ENCODE measurements at regions not wholly inside any gene's neighbourhood (a gene's known extent, or its start where the extent isn't known, plus 50 kb on each side); places are given as distances from the start of the nearest gene placed in this dataset.
"Not testable (repeated sequence)": the region's sequence is repeated elsewhere in the genome, so short reads cannot be mapped to it uniquely, and the experiment has no call there.

DNA sequence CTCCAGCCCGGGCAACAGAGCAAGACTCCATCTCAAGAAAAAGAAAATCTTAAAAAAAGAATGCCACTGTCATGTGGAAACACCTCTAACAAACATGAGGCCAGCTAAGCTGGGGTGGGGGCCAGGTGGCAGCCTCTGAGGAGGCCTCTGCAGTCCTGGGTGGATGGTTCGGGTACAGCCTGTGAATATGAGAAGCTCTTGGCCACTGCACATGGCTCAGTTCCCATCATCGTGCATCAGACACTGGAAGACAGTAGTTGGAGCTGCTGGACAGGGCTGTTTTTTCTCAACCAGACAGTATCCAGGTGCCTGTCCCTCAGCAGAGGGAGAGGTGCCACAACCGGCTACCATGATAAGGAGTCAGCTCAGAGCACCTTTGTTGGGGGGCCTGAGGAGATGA is 67.9 kb upstream of the PLGLB2 start:
- DNase-seq (ENCODE audit: low spot score): not testable (repeated sequence)

DNA sequence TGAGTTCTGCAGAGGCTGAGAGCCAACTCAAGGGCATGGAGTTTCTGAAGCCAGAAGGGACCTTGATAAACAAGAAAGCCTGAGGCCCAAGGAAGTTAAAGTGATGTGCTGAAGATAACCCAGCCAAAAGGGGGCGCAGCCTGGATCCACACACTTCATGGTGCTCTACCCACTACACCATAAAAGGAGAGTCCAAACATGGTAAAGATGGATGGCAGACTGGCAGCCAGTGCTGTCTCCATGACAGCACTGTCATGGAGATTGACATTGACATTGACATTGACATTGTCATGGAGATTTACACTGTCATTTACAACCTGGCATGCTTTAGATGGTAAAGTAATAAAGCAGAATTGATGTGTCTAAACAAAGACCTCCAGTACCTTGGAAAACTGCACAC is 67.2 kb upstream of the PLGLB2 start:
- not testable (repeated sequence) for DNase-seq (ENCODE audit: low spot score)

DNA sequence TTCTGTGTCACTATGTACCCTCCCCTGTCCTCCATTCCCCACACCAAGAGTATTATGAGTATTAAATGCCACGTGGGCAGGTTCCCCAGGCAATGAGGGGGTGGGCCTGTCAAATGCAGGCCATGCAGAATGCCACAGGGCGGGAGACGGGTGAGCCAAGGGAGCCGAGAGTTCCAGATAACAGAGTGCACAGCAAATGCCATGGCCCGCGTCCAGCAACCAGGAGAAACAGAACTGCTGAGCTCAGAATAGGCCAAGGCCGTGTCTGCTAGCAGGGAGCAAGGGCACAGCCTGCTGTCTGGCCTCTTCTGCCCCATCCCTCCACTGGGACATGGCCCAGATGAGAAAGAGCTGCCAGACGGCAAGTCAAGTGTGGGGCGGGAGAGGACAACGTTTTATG is 64.4 kb upstream of the PLGLB2 start:
- DNase-seq (ENCODE audit: low spot score): peak; percentile 33

DNA sequence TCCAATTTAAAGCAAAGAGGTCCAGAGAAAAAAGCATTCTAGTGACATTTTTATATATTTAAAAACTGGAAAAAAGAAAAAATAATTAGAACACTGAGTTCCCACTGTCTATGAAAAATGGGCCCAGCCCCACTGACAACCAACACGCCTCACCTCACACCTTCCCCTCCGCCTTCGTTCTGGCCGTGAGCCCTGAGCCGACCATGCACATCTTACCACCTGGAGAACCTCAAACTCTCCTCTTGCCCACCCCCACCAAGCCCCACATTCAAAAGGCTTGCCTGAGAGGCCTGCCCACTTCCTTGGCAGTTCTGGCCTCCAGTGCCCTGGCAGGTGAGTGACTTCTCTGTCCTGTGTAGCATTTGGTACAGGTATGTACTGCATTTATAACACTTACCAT is 63.9 kb upstream of the PLGLB2 start:
- not testable (repeated sequence) for DNase-seq (ENCODE audit: low spot score)

DNA sequence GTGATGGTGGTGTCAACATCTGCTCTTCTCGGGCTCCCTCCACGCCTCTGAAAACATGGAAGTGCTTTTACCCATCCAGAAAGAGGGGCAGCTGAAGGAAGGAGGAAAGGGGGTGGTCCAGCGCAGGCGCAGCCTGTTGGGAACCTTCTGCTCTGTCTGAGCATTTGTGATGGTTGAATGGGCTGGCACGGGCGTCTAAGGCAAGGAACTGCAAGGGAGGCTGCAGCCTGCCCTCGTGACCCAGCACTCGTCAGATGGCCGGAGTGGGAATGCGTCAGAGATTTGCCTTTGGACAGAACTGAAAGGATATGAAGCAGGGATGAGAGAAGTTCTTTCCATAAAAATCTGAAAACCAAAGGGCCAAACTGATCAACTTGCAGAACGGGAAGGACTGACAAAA is 62.3 kb upstream of the PLGLB2 start:
- peak; percentile 8 for DNase-seq (ENCODE audit: low spot score)

DNA sequence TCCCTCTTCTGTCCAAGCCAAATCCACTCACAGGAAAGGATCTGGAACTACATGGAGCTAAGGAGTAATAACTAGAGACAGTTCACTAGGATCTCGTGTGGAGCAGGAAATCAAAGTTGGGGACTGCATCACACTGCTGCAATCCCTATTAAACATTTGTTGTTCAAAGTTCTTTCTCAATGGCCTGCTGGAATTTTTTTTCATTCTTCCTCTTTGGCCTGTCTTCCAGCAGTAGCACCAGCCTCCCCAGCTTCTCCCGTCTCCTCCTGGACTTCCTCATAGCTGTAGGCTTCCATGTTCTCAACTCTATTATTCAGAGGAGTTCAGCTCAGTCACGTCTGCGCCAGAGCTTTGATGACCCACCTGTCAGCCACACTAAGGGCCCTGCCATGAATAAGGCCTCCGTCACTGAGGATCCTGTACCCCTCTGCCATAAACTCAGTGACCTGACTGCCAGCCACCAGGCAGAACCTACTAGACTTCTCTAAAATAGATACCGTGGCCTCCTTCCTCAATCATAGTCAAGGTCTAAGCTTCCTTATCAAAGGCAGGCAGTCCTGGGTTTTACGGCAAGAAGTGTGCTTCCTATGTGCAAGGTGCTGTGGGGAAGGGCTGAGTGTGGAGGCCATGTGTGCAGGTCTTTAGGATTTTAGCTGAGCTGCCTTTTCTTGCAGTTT is 60.9 kb upstream of the PLGLB2 start:
- DNase-seq (ENCODE audit: low spot score): not testable (repeated sequence)

DNA sequence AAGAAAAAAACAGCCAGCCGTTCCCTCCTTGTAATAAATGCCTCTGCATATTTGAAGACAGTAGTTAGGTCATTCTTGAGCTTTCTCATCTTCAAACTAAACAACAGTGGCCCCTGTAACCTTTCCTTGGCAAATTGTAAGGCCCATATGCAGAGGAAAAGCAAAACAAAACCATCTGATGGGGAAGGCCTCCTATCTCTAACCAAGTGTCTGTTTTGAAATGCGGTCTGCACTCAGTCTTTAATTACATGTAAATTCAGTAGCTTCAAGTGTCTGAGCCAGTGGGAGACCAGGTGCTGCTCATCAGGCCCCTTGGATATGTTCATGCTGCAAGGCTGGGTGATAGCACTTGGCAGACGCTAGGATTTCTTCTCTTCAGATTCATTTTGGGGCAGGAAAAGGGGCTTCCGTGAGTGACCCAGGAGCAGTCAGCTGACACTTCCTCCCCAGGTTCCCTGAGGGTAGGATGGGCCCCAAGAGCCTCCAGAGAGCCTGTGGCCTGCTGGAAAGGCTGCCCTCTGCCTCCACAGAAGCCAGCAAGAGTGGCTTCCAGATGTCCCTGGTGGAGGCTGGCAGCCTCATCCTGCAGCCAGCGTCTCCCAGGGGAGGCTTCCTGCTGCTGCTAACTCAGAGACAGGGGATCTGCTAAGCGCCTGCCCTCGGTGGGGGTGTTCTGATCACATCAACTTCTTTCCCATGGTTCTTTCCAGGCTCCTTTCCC is 60.2 kb upstream of the PLGLB2 start:
- not testable (repeated sequence) for DNase-seq (ENCODE audit: low spot score)

DNA sequence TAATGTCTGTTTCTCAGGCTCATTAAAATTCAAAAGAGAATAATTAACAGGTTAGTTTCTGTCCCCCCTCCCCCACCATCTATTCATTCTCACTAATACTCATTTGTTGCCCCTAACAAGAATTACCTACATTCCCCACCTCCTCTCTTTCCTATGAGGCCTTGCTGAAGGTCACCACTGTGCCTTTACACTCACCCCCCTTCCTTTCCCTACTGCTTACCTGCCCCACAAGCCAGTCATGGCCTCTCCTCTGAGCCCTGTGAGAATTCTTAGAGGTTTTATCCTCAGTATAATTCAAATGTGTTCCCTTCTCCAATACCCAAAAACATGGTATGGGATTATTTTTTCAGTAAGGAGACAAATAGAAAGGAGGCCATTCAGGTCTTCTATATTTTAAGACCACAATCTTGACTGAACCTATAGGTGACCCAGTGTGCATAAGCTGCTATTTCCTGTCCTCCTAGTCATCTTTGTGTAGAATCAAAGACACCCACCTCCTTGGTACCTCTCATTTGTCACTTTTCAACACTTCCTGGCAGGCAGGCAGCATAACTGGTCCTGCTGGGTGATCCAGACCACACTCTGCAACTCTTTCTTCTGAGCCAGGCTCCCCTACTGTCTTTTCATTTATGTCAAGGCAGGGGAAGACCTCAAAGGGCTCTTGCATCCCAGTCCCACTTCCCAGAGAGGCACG is 55.8 kb upstream of the PLGLB2 start:
- DNase-seq (ENCODE audit: low spot score): not testable (repeated sequence)

DNA sequence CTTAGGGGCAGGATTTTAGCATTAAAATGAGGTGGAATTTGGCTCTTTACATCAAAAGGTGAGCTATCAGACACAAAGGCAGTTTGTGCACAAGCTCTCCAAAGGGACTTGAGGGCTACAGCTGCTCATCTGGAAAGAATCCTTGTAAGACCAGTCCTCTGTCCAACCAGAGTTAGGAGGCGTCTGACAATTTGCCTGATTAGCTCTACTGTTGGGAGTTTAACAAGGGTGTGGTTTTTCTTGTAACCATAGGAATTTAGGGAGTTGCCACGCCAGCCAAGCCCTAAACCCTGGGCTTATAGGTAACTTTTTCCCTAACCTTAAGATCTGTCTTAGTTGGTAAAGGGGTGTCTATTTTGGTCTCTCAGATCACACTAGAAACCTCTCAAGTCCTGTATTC is 55.0 kb upstream of the PLGLB2 start:
- not testable (repeated sequence) for DNase-seq (ENCODE audit: low spot score)

DNA sequence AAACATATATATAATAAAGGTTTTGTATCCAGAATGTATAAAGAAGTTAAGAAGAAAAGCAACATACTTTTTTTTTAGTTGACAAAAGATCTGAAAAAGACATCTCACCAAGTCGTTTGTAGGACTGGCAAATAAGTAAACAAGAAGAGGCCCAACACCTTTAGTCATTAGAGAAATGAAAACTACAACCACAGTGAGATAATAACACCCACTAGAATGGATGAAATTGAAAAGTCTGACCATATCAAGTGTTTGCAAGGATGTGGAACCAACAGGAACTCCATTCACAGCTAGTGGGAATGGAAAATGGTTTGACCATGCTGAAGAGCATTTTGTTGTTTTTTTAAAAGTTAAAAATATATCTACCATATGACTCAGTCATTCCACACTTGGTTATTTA is 54.0 kb upstream of the PLGLB2 start:
- DNase-seq (ENCODE audit: low spot score): not testable (repeated sequence)

DNA sequence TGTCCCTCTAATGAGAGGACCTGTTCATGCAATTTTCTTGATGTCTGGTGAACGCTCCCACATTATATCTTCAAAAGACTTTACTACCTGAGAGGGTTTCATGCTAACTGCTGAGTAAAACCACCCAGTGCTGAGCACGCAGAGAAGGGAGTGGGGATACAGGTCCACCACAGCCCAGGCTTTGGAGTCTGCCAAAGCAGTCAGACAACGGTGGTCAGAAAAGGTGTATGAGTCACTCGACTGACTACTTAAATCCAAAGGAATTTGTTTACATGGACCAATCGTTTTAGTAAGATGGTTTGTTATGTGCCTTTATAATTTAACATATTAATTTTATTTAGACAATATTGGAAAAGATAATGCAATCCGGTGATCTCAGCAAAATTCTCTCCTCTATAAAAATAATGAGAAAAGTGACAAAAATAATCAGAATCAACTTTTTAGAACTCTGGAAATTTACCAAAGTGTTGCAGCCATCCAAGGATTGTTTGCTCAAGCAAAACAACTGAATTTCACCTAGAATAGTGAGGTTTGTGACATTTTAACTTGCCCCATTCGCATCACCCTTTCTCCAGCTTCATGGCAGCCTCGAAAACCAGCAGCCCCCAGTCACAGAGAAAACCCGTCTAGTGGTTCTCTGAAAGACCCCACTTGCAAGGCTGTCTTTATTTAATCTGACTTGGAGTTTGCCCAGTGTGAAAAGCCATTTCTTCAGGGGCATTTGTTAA is 52.1 kb upstream of the PLGLB2 start:
- not testable (repeated sequence) for DNase-seq (ENCODE audit: low spot score)
